ENCODE measurements at regions not wholly inside any gene's neighbourhood (a gene's known extent, or its start where the extent isn't known, plus 50 kb on each side); places are given as distances from the start of the nearest gene placed in this dataset.

DNA sequence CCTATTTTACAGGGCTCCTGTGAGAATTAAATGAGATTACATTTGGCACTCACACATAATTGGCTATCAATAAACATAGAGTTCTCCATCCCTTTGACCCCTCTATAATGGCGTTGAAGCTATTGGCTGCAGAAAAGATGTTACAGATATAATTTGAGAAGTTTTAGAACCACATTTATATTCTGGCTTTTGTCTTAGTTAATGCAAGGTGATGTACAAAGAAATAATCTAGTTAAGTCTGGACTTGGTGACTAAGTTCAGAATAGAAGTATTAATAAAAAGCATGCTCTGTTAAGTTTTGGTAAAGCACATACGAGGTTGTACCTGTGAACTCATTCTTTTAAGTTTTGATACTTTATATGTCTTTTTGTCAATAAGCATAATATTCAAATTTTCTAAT is 187.1 kb upstream of the HMGA2 start:
- no peak overlapping the region for H3K4me2 ChIP-seq
- FAIRE-seq = no peak
- H3K27ac ChIP-seq = peak overlapping the region in 1 of 2 experiments; percentile 12; a peak in 1 of 6 replicates
- ChIA-PET CTCF (interaction anchor here (0.8 to 0.9 kb wide), 2 partner anchors 10 to 35 kb away, joined by 3 to 4 read pairs; no protein-coding TSS in a partner anchor), POLR2A (no interaction called here)
- WGBS (ENCODE audit: missing lambda C conversion rate) = 86% methylated on average over 2 of the region's 2 CpGs
- DNase-seq (ENCODE audit: low read depth in 1 of 2, low spot score in 1 of 2) = no peak
- TF ChIP-seq FOSB (CRISPR knock-in tag; IDR thresholded peaks at IDR 0.05) (no peak), ESRRA (IDR thresholded peaks at IDR 0.05; ENCODE audit: borderline replicate concordance, low read length) (no peak)
- H3K4me3 ChIP-seq = no peak overlapping the region
- no peaks in the 10 kb centered on the region for H3K9me3 ChIP-seq
- peaks cover 33% of the 10 kb centered on the region for H3K4me1 ChIP-seq
- ATAC-seq = no peak

DNA sequence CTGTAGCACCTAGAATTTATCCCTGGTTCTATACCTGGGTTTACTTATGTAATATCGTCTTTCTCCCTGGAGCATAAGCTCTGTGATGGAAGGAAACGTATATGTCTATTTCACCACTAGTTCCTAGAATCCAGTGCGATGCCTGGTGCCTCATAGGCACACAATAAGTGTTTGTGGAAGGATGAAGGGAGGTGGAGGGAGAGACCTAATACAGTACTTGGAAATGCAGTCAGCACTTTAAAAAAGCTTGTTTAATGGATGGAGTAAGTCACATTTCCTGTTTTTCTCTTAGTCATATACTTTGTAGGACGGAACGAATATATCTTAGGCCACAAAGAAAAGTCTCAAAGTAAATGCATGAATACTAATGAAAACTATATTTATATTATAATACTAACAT is 186.5 kb upstream of the HMGA2 start:
- ChIA-PET CTCF (interaction anchor here (0.8 to 0.9 kb wide), 2 partner anchors 10 to 35 kb away, joined by 3 to 4 read pairs; no protein-coding TSS in a partner anchor), POLR2A (no interaction called here)
- DNase-seq (ENCODE audit: low read depth in 1 of 2, low spot score in 1 of 2) = no peak
- peaks cover 27% of the 10 kb centered on the region for H3K4me1 ChIP-seq
- peak overlapping the region in 1 of 2 experiments; percentile 23; a peak in 1 of 6 replicates for H3K27ac ChIP-seq
- TF ChIP-seq, protein P1, sequence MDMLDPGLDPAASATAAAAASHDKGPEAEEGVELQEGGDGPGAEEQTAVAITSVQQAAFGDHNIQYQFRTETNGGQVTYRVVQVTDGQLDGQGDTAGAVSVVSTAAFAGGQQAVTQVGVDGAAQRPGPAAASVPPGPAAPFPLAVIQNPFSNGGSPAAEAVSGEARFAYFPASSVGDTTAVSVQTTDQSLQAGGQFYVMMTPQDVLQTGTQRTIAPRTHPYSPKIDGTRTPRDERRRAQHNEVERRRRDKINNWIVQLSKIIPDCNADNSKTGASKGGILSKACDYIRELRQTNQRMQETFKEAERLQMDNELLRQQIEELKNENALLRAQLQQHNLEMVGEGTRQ (IDR thresholded peaks at IDR 0.05) = no peak
- TF ChIP-seq SREBF2 (IDR thresholded peaks at IDR 0.05) = no peak
- no peak for TF ChIP-seq ZFP36 (IDR thresholded peaks at IDR 0.05; ENCODE audit: borderline replicate concordance, partially characterized antibody)
- no peak for TF ChIP-seq BCL3 (IDR thresholded peaks at IDR 0.05)
- TF ChIP-seq GATA3 (IDR thresholded peaks at IDR 0.05; ENCODE audit: borderline replicate concordance) = no peak
- no peak for TF ChIP-seq MYC (IDR thresholded peaks at IDR 0.05; ENCODE audit: borderline replicate concordance, low read length)
- TF ChIP-seq MAFK (IDR thresholded peaks at IDR 0.05; ENCODE audit: partially characterized antibody) = no peak
- TF ChIP-seq MAZ (IDR thresholded peaks at IDR 0.05; ENCODE audit: borderline replicate concordance, low read depth, low read length) = no peak
- no peak for TF ChIP-seq ATOH8 (CRISPR knock-in tag; IDR thresholded peaks at IDR 0.05; ENCODE audit: low read depth)
- TF ChIP-seq RARB (CRISPR knock-in tag; IDR thresholded peaks at IDR 0.05) = no peak
- TF ChIP-seq POLR2AphosphoS2 (conservative IDR thresholded peaks at IDR 0.05; ENCODE audit: low read length) = no peak
- TF ChIP-seq CBX8 (IDR thresholded peaks at IDR 0.05) = no peak
- TF ChIP-seq ZC3H11A (IDR thresholded peaks at IDR 0.05) = no peak
- TF ChIP-seq HOXB13 (CRISPR knock-in tag; IDR thresholded peaks at IDR 0.05; ENCODE audit: low read depth) = no peak
- TF ChIP-seq, protein P2, sequence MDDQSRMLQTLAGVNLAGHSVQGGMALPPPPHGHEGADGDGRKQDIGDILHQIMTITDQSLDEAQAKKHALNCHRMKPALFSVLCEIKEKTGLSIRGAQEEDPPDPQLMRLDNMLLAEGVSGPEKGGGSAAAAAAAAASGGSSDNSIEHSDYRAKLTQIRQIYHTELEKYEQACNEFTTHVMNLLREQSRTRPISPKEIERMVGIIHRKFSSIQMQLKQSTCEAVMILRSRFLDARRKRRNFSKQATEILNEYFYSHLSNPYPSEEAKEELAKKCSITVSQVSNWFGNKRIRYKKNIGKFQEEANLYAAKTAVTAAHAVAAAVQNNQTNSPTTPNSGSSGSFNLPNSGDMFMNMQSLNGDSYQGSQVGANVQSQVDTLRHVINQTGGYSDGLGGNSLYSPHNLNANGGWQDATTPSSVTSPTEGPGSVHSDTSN (IDR thresholded peaks at IDR 0.05) = no peak
- TF ChIP-seq CHD2 (IDR thresholded peaks at IDR 0.05; ENCODE audit: low read length, partially characterized antibody) = no peak
- no peak for TF ChIP-seq POLR2A (IDR thresholded peaks at IDR 0.05; ENCODE audit: low read length)
- TF ChIP-seq ELK1 (IDR thresholded peaks at IDR 0.05; ENCODE audit: low read depth, low read length) = no peak
- no peak for TF ChIP-seq JUN (IDR thresholded peaks at IDR 0.05)
- no peak for TF ChIP-seq SMC3 (IDR thresholded peaks at IDR 0.05)
- H3K4me3 ChIP-seq = no peak overlapping the region
- ATAC-seq = no peak
- 85% methylated on average over 5 of the region's 5 CpGs for WGBS (ENCODE audit: missing lambda C conversion rate)
- H3K4me2 ChIP-seq = no peak overlapping the region
- FAIRE-seq = no peak
- H3K9me3 ChIP-seq = no peaks in the 10 kb centered on the region

All from A549 (cell line).